PC-3 (cell line): ENCODE measurements at regions not wholly inside any gene's neighbourhood (a gene's known extent, or its start where the extent isn't known, plus 50 kb on each side); places are given as distances from the start of the nearest gene placed in this dataset.

ENCODE experiments used
- ATAC-seq: fragments of 200-7000 bp; cut with Tn5 transposase; 2 replicates; pipeline ENCODE4 v1.9.1; 2020; ENCODE audit warnings: mild to moderate bottlenecking, moderate library complexity
- BruUV-seq: library from RNA; stranded (reverse); fragments of 400-500 nt; replicated peaks from 2 replicates; lab custom pipeline; 2021; lab: Mats Ljungman, UMichigan
- CTCF ChIA-PET: fragments of 300-600 bp; sonication (Branson Sonifier 250); formaldehyde crosslinking; loops from one replicate; lab custom pipeline; 2022; ENCODE audit warnings: antibody characterized with exemption; lab: Charles Lee
- POLR2A ChIA-PET: fragments of 300-600 bp; sonication (Branson Sonifier 250); formaldehyde crosslinking; loops from one replicate; lab custom pipeline; 2022; ENCODE audit warnings: antibody characterized with exemption; ENCODE audit not compliant: unreplicated experiment; lab: Charles Lee
- DNase-seq: peaks from one replicate; pipeline ENCODE4 v3.0.0-alpha.2; 2015
- H2AFZ ChIP-seq: fragments of 300-600 bp; sonication (generic); 2 replicates; pipeline ENCODE4 v1.6.0; 2016; ENCODE audit warnings: antibody characterized with exemption, low read length
- H3F3A ChIP-seq: fragments of 300-600 bp; sonication (generic); one replicate; pipeline ENCODE4 v1.6.0; 2017; ENCODE audit warnings: antibody characterized with exemption, low read length, control low read depth, mild to moderate bottlenecking; ENCODE audit not compliant: unreplicated experiment
- H3K27ac ChIP-seq: fragments of 300-600 bp; sonication (generic); 2 replicates; pipeline ENCODE4 v1.5.1; 2016; ENCODE audit warnings: mild to moderate bottlenecking, low read length
- H3K27me3 ChIP-seq: fragments of 300-600 bp; sonication (generic); 2 replicates; pipeline ENCODE4 v1.6.1; 2016; ENCODE audit warnings: low read length, mixed read lengths
- H3K36me3 ChIP-seq: fragments of 300-600 bp; sonication (generic); 2 replicates; pipeline ENCODE4 v1.6.1; 2016; ENCODE audit warnings: low read depth, mixed run types, low read length, mixed read lengths
- H3K4me1 ChIP-seq: fragments of 300-600 bp; sonication (generic); 2 replicates; pipeline ENCODE4 v1.5.1; 2016; ENCODE audit warnings: low read length; ENCODE audit not compliant: insufficient read depth
- H3K4me2 ChIP-seq: fragments of 300-600 bp; sonication (generic); 2 replicates; pipeline ENCODE4 v1.6.0; 2016; ENCODE audit warnings: low read length
- H3K4me3 ChIP-seq: fragments of 300-600 bp; sonication (generic); 2 replicates; pipeline ENCODE4 v1.5.1; 2016; ENCODE audit warnings: mild to moderate bottlenecking, low read length, mixed read lengths
- H3K79me2 ChIP-seq: fragments of 300-600 bp; sonication (generic); 2 replicates; pipeline ENCODE4 v1.6.1; 2017; ENCODE audit warnings: low read length, mixed read lengths
- H3K9ac ChIP-seq: fragments of 300-600 bp; sonication (generic); 2 replicates; pipeline ENCODE4 v1.6.0; 2016; ENCODE audit warnings: mild to moderate bottlenecking, low read length
- H3K9me2 ChIP-seq: fragments of 300-600 bp; sonication (generic); replicated peaks from 2 replicates; pipeline ENCODE4 v1.6.1; 2016; ENCODE audit warnings: mixed run types, low read length, mixed read lengths
- H3K9me3 ChIP-seq: fragments of 300-600 bp; sonication (generic); 2 replicates; pipeline ENCODE4 v1.6.1; 2016; ENCODE audit warnings: low read length, mixed read lengths
- H4K20me1 ChIP-seq: fragments of 300-600 bp; sonication (generic); 2 replicates; pipeline ENCODE4 v1.6.1; 2016; ENCODE audit warnings: low read length, mixed read lengths
- CTCF ChIP-seq: fragments of 300-600 bp; sonication (generic); conservative IDR thresholded peaks from 2 replicates; pipeline ENCODE4 v1.5.1; 2017; ENCODE audit warnings: antibody characterized with exemption, low read depth, mild to moderate bottlenecking, low read length
- EZH2 ChIP-seq: fragments of 300-600 bp; sonication (generic); IDR thresholded peaks from one replicate; pipeline ENCODE4 v1.6.1; 2017; ENCODE audit warnings: antibody characterized with exemption, mild to moderate bottlenecking, low read length; ENCODE audit not compliant: unreplicated experiment
- EZH2phosphoT487 ChIP-seq: fragments of 300-600 bp; sonication (generic); IDR thresholded peaks from 2 replicates; pipeline ENCODE4 v1.6.1; 2018; ENCODE audit warnings: mild to moderate bottlenecking, antibody characterized with exemption, low read length, borderline replicate concordance
- intact Hi-C: fragments of 100-400 bp; cut with micrococcal nuclease; formaldehyde crosslinking; loops from 2 replicates; pipeline ENCODE4 v1.9.0; 2023

GRCh38 chr13:40075281-40075680 is 419.8 kb downstream of the COG6 start:
- H3K79me2 ChIP-seq: no peaks in the 10 kb centered on the region
- no peaks in the 10 kb centered on the region for H3K27me3 ChIP-seq
- no peak overlapping the region for H3K9ac ChIP-seq
- no peak overlapping the region for H3K4me2 ChIP-seq
- TF ChIP-seq CTCF (no peak), EZH2phosphoT487 (no peak), EZH2 (no peak)
- no peak overlapping the region for H3K27ac ChIP-seq
- H3K36me3 ChIP-seq: no peaks in the 10 kb centered on the region
- 0 out of 2 replicates have a peak, but pooled peaks cover 8% of the 10 kb centered on the region for H3K4me1 ChIP-seq
- ChIA-PET POLR2A (no interaction called here), CTCF (no interaction called here)
- no peaks in the 10 kb centered on the region for H3K9me2 ChIP-seq
- intact Hi-C loops: no loop called here
- no peak overlapping the region for H3K4me3 ChIP-seq
- H4K20me1 ChIP-seq: no peaks in the 10 kb centered on the region
- DNase-seq: no peak
- ATAC-seq: no peak
- no peak overlapping the region for H2AFZ ChIP-seq
- no TSS peak for BruUV-seq
- no peaks in the 10 kb centered on the region for H3K9me3 ChIP-seq
- no peaks in the 10 kb centered on the region for H3F3A ChIP-seq

- Histone ChIP-seq H3K4me1 (0 out of 2 replicates have a peak, but pooled peaks cover 8% of the 10 kb centered on the region), H2AFZ (no peak overlapping the region), H3K27ac (peak overlapping the region; percentile 30; the same call in 1 of the 2 replicates), H4K20me1 (no peaks in the 10 kb centered on the region), H3K36me3 (no peaks in the 10 kb centered on the region), H3K4me2 (no peak overlapping the region), H3K4me3 (no peak overlapping the region), H3F3A (no peaks in the 10 kb centered on the region), H3K9ac (no peak overlapping the region), H3K79me2 (no peaks in the 10 kb centered on the region), H3K27me3 (no peaks in the 10 kb centered on the region), H3K9me3 (no peaks in the 10 kb centered on the region), H3K9me2 (no peaks in the 10 kb centered on the region)
- no peak for ATAC-seq
- CTCF ChIA-PET: no interaction called here
- POLR2A ChIA-PET: no interaction called here
- peak; percentile 16 for DNase-seq
- intact Hi-C loops: no loop called here
- no TSS peak for BruUV-seq
- no peak for TF ChIP-seq CTCF
- TF ChIP-seq EZH2: no peak
These were observed 421.4 kb downstream of the COG6 start for GRCh38 chr13:40076765-40077362.

GRCh38 chr13:40077396-40078027 is 422.1 kb downstream of the COG6 start:
- Histone ChIP-seq H3K9me3 (no peaks in the 10 kb centered on the region), H2AFZ (no peak overlapping the region)
- CTCF ChIA-PET: no interaction called here

More at GRCh38 chr13:40077396-40078027, 422.1 kb downstream of the COG6 start:
- DNase-seq (peak; percentile 67), ATAC-seq (peak; percentile 24; the same call in 1 of the 2 replicates)
- H3F3A ChIP-seq: no peaks in the 10 kb centered on the region
- H3K4me1 ChIP-seq: 0 out of 2 replicates have a peak, but pooled peaks cover 8% of the 10 kb centered on the region
- intact Hi-C loops: no loop called here
- no peaks in the 10 kb centered on the region for H3K9me2 ChIP-seq
- no peaks in the 10 kb centered on the region for H3K27me3 ChIP-seq
- peak overlapping the region; percentile 30; the same call in 1 of the 2 replicates for H3K27ac ChIP-seq
- POLR2A ChIA-PET: no interaction called here
- no peaks in the 10 kb centered on the region for H3K36me3 ChIP-seq
- TF ChIP-seq CTCF (no peak), EZH2phosphoT487 (no peak), EZH2 (no peak)
- no peaks in the 10 kb centered on the region for H4K20me1 ChIP-seq
- H3K4me2 ChIP-seq: no peak overlapping the region
- H3K9ac ChIP-seq: no peak overlapping the region
- BruUV-seq: no TSS peak
- H3K4me3 ChIP-seq: no peak overlapping the region
- no peaks in the 10 kb centered on the region for H3K79me2 ChIP-seq
